K562 (cell line): ENCODE measurements at regions not wholly inside any gene's neighbourhood (a gene's known extent, or its start where the extent isn't known, plus 50 kb on each side); places are given as distances from the start of the nearest gene placed in this dataset.

Source experiments
- AFF1 ChIP-seq, 2 experiments: fragments of 450-650 bp; IDR thresholded peaks; 2 replicates each; pipeline ENCODE4 v1.6.1; 2018; ENCODE audit warnings: mild to moderate bottlenecking in 2 of 2, low read depth in 1 of 2; ENCODE audit not compliant: partially characterized antibody in 2 of 2
- ATF2 ChIP-seq: sonication (generic); formaldehyde crosslinking; IDR thresholded peaks from 2 replicates; pipeline ENCODE4 v1.8.1; 2022; ENCODE audit warnings: missing genetic modification reagents
- CBFA2T2 ChIP-seq: fragments of 450-650 bp; conservative IDR thresholded peaks from 2 replicates; pipeline ENCODE4 v1.6.1; 2017; ENCODE audit warnings: mild to moderate bottlenecking
- CSDE1 ChIP-seq, 2 experiments: fragments of 450-650 bp; IDR thresholded peaks; 2 replicates each; pipeline ENCODE4 v1.6.1; 2016; ENCODE audit warnings: mild to moderate bottlenecking in 1 of 2
- DPF2 ChIP-seq: fragments of 450-650 bp; IDR thresholded peaks from 2 replicates; pipeline ENCODE4 v1.6.1; 2016
- GABPA ChIP-seq: fragments of 200-800 bp; sonication (Bioruptor generic); conservative IDR thresholded peaks from 2 replicates; pipeline ENCODE4 v1.6.1; 2016; ENCODE audit warnings: low read depth, missing genetic modification characterization, missing compliant biosample characterization
- GTF3C2 ChIP-seq: IDR thresholded peaks from 3 replicates; pipeline ENCODE4 v1.6.1; 2011; ENCODE audit warnings: borderline replicate concordance, mild to moderate bottlenecking, moderate library complexity; ENCODE audit not compliant: insufficient read length; ENCODE audit errors: extremely low read depth
- MTA3 ChIP-seq: fragments of 450-650 bp; formaldehyde crosslinking; IDR thresholded peaks from 2 replicates; pipeline ENCODE4 v1.6.1; 2017; ENCODE audit warnings: mild to moderate bottlenecking, borderline replicate concordance
- NCOA1 ChIP-seq: fragments of 450-650 bp; IDR thresholded peaks from 2 replicates; pipeline ENCODE4 v1.6.1; 2016; ENCODE audit warnings: low read depth
- NFE2L1 ChIP-seq: fragments of 450-650 bp; IDR thresholded peaks from 2 replicates; pipeline ENCODE4 v1.6.1; 2016; ENCODE audit warnings: missing genetic modification characterization, low read depth, mild to moderate bottlenecking, missing compliant biosample characterization, moderate library complexity, borderline replicate concordance
- SIX5 ChIP-seq, 2 experiments: IDR thresholded peaks; 2 replicates each; pipeline ENCODE4 v1.6.1; 2011; ENCODE audit warnings: low read length in 2 of 2, borderline replicate concordance in 1 of 2, low read depth in 1 of 2, mild to moderate bottlenecking in 1 of 2, moderate library complexity in 1 of 2; ENCODE audit not compliant: insufficient read depth in 1 of 2
- TRIM28 ChIP-seq: fragments of 450-650 bp; IDR thresholded peaks from 2 replicates; pipeline ENCODE4 v1.6.1; 2017
- ZNF165 ChIP-seq: fragments of 250-450 bp; sonication (Bioruptor Pico); IDR thresholded peaks from 2 replicates; pipeline ENCODE4 v1.4.0; 2020; ENCODE audit warnings: borderline replicate concordance
- ZNF77 ChIP-seq: fragments of 250-450 bp; sonication (Bioruptor Pico); IDR thresholded peaks from 2 replicates; pipeline ENCODE4 v1.5.0; 2020

GRCh38 chr2:64751286-64752260 lies 97.9 kb upstream of the SERTAD2 start (continued):
- TF ChIP-seq CBFA2T2 (0 out of 2 replicates have a peak, but pooled peaks have one; percentile 31), NFE2L1 (no peak), GTF3C2 (no peak), NCOA1 (no peak; the same call in 1 of the 2 replicates), ATF2 (CRISPR knock-in tag) (no peak), MTA3 (peak; percentile 77), AFF1 (IDR thresholded peaks at IDR 0.05; ENCODE audit: low read depth in 1 of 2, partially characterized antibody in 2 of 2) (peak in 1 of 2 experiments; percentile 21), GABPA (tag) (peak; percentile 2; the same call in 1 of the 2 replicates), DPF2 (no peak; the same call in 1 of the 2 replicates), ZNF77 (CRISPR knock-in tag) (no peak), TRIM28 (peak; percentile 43), SIX5 (IDR thresholded peaks at IDR 0.05; ENCODE audit: borderline replicate concordance in 1 of 2, insufficient read depth in 1 of 2, low read depth in 1 of 2, low read length in 2 of 2) (no peak), ZNF165 (CRISPR knock-in tag) (0 out of 2 replicates have a peak, but pooled peaks have one; percentile 7), CSDE1 (IDR thresholded peaks at IDR 0.05) (no peak)
- TF ChIP-seq, all 486 proteins: peak for 159
